ENCODE measurements at regions not wholly inside any gene's neighbourhood (a gene's known extent, or its start where the extent isn't known, plus 50 kb on each side); places are given as distances from the start of the nearest gene placed in this dataset.

- DNase-seq (ENCODE audit: low read depth, low spot score), result no peak
- Mint-ChIP-seq H3K27me3 (ENCODE audit: low read depth) (peaks cover 20% of the 10 kb centered on the region), H3K9me3 (no peaks in the 10 kb centered on the region), H3K4me3 (no peak overlapping the region), H3K27ac (ENCODE audit: unreplicated experiment) (no peak overlapping the region), H3K36me3 (ENCODE audit: low read depth) (no peaks in the 10 kb centered on the region), H3K4me1 (no peaks in the 10 kb centered on the region)
- TF ChIP-seq CTCF (conservative IDR thresholded peaks at IDR 0.05), result no peak
These were observed 83.8 kb upstream of the FOXQ1 start for GRCh38 chr6:1227935-1228753.

- Mint-ChIP-seq H3K4me1 (no peaks in the 10 kb centered on the region), H3K36me3 (ENCODE audit: low read depth) (no peaks in the 10 kb centered on the region), H3K27me3 (ENCODE audit: low read depth) (peaks cover 20% of the 10 kb centered on the region), H3K9me3 (no peaks in the 10 kb centered on the region), H3K27ac (ENCODE audit: unreplicated experiment) (no peak overlapping the region), H3K4me3 (no peak overlapping the region)
- TF ChIP-seq CTCF (conservative IDR thresholded peaks at IDR 0.05), result no peak
- no peak for DNase-seq (ENCODE audit: low read depth, low spot score)
These were observed 84.3 kb upstream of the FOXQ1 start for GRCh38 chr6:1227600-1227934.

GRCh38 chr6:1226277-1227099 lies 85.4 kb upstream of the FOXQ1 start:
- Mint-ChIP-seq H3K27ac (ENCODE audit: unreplicated experiment) (no peak overlapping the region), H3K4me1 (no peaks in the 10 kb centered on the region), H3K36me3 (ENCODE audit: low read depth) (no peaks in the 10 kb centered on the region), H3K27me3 (ENCODE audit: low read depth) (peaks cover 18% of the 10 kb centered on the region), H3K9me3 (no peaks in the 10 kb centered on the region), H3K4me3 (no peak overlapping the region)
- TF ChIP-seq CTCF (conservative IDR thresholded peaks at IDR 0.05), result no peak
- DNase-seq (ENCODE audit: low read depth, low spot score), result no peak

- no peak for TF ChIP-seq CTCF (conservative IDR thresholded peaks at IDR 0.05)
- H3K36me3 Mint-ChIP-seq (ENCODE audit: low read depth), result no peaks in the 10 kb centered on the region
- no peak overlapping the region for H3K27ac Mint-ChIP-seq (ENCODE audit: unreplicated experiment)
- no peak overlapping the region for H3K4me3 Mint-ChIP-seq
- H3K9me3 Mint-ChIP-seq, result no peaks in the 10 kb centered on the region
- H3K4me1 Mint-ChIP-seq, result no peaks in the 10 kb centered on the region
- DNase-seq (ENCODE audit: low read depth, low spot score), result no peak
- H3K27me3 Mint-ChIP-seq (ENCODE audit: low read depth), result peaks cover 17% of the 10 kb centered on the region
These were observed 87.4 kb upstream of the FOXQ1 start for GRCh38 chr6:1224514-1224913.

- Mint-ChIP-seq H3K4me1 (no peaks in the 10 kb centered on the region), H3K4me3 (no peak overlapping the region), H3K9me3 (no peaks in the 10 kb centered on the region), H3K36me3 (ENCODE audit: low read depth) (no peaks in the 10 kb centered on the region), H3K27me3 (ENCODE audit: low read depth) (peaks cover 11% of the 10 kb centered on the region), H3K27ac (ENCODE audit: unreplicated experiment) (no peak overlapping the region)
- no peak for TF ChIP-seq CTCF (conservative IDR thresholded peaks at IDR 0.05)
- DNase-seq (ENCODE audit: low read depth, low spot score), result no peak
These were observed 88.9 kb upstream of the FOXQ1 start for GRCh38 chr6:1222728-1223595.
